IMR-90 (cell line): ENCODE measurements at regions not wholly inside any gene's neighbourhood (a gene's known extent, or its start where the extent isn't known, plus 50 kb on each side); places are given as distances from the start of the nearest gene placed in this dataset.

Experiments used
- ATAC-seq: fragments of 200-7000 bp; cut with Tn5 transposase; 2 replicates; pipeline ENCODE4 v1.9.1; 2020; ENCODE audit warnings: low read depth, mild to moderate bottlenecking, moderate library complexity
- BruUV-seq: library from RNA; stranded (reverse); fragments of 400-500 nt; replicated peaks from 2 replicates; lab custom pipeline; 2021; lab: Mats Ljungman, UMichigan
- CTCF ChIA-PET: fragments of 300-600 bp; formaldehyde crosslinking; extraction: SDS; loops from one replicate; lab custom pipeline; 2021; ENCODE audit warnings: antibody characterized with exemption; lab: Yijun Ruan, JAX
- POLR2A ChIA-PET: fragments of 300-600 bp; sonication (Branson Sonifier 250); formaldehyde crosslinking; loops from one replicate; lab custom pipeline; 2022; ENCODE audit warnings: antibody characterized with exemption; ENCODE audit not compliant: unreplicated experiment; lab: Charles Lee
- DNase-seq: peaks from one replicate; pipeline ENCODE4 v3.0.0; 2013
- H2AFZ ChIP-seq: replicated peaks from 2 replicates; pipeline ENCODE3; 2013; ENCODE audit warnings: low read length, mild to moderate bottlenecking; ENCODE audit not compliant: poor library complexity
- H2AK5ac ChIP-seq: 2 replicates; pipeline ENCODE4 v1.6.1; 2013; ENCODE audit warnings: low read depth, low read length, inconsistent platforms
- H2AK9ac ChIP-seq: replicated peaks from 2 replicates; pipeline ENCODE3; 2013; ENCODE audit warnings: mild to moderate bottlenecking, low read depth, low read length, moderate library complexity; ENCODE audit not compliant: poor library complexity
- H2BK120ac ChIP-seq: 2 replicates; pipeline ENCODE4 v1.6.1; 2013; ENCODE audit warnings: low read depth, low read length, inconsistent platforms
- H2BK15ac ChIP-seq: 3 replicates; pipeline ENCODE4 v1.6.1; 2013; ENCODE audit warnings: low read depth, low read length, inconsistent platforms
- H2BK20ac ChIP-seq: 2 replicates; pipeline ENCODE4 v1.6.1; 2013; ENCODE audit warnings: low read depth, mild to moderate bottlenecking, inconsistent platforms, low read length, moderate library complexity
- H2BK5ac ChIP-seq: 2 replicates; pipeline ENCODE4 v1.6.1; 2013; ENCODE audit warnings: mild to moderate bottlenecking, low read depth, low read length, inconsistent platforms; ENCODE audit not compliant: poor library complexity, severe bottlenecking
- H3K14ac ChIP-seq: replicated peaks from 2 replicates; pipeline ENCODE4 v1.6.1; 2013; ENCODE audit warnings: low read depth, low read length, inconsistent platforms
- H3K18ac ChIP-seq: 2 replicates; pipeline ENCODE4 v1.6.1; 2013; ENCODE audit warnings: low read depth, low read length, control low read depth
- H3K23ac ChIP-seq: 2 replicates; pipeline ENCODE4 v1.6.1; 2013; ENCODE audit warnings: low read depth, low read length, inconsistent platforms
- H3K27ac ChIP-seq: 2 replicates; pipeline ENCODE4 v1.5.1; 2013; ENCODE audit warnings: mild to moderate bottlenecking, control low read depth, low read length; ENCODE audit not compliant: insufficient read depth
- H3K27me3 ChIP-seq: 2 replicates; pipeline ENCODE4 v1.6.1; 2013; ENCODE audit warnings: low read length; ENCODE audit not compliant: control insufficient read depth, insufficient read depth
- H3K36me3 ChIP-seq: 2 replicates; pipeline ENCODE4 v1.6.1; 2013; ENCODE audit warnings: low read length, mixed read lengths; ENCODE audit not compliant: control insufficient read depth, insufficient read depth
- H3K4ac ChIP-seq: 2 replicates; pipeline ENCODE4 v1.6.1; 2013; ENCODE audit warnings: low read depth, low read length, inconsistent platforms
- H3K4me1 ChIP-seq: 2 replicates; pipeline ENCODE4 v1.6.1; 2013; ENCODE audit warnings: low read length, mixed read lengths; ENCODE audit not compliant: control insufficient read depth, insufficient read depth
- H3K4me2 ChIP-seq: 2 replicates; pipeline ENCODE4 v1.6.1; 2013; ENCODE audit warnings: low read depth, mild to moderate bottlenecking, control low read depth, low read length, moderate library complexity
- H3K4me3 ChIP-seq: 2 replicates; pipeline ENCODE4 v1.5.1; 2013; ENCODE audit warnings: low read depth, mild to moderate bottlenecking, control low read depth, low read length, moderate library complexity; ENCODE audit not compliant: insufficient read depth
- H3K56ac ChIP-seq: 2 replicates; pipeline ENCODE4 v1.6.1; 2013; ENCODE audit warnings: low read length, inconsistent platforms; ENCODE audit not compliant: insufficient read depth; ENCODE audit errors: extremely low read depth
- H3K79me1 ChIP-seq, 2 experiments: 2 replicates each; pipeline ENCODE4 v1.6.1; 2013; ENCODE audit warnings: low read length in 2 of 2, inconsistent platforms in 1 of 2, low read depth in 1 of 2
- H3K9ac ChIP-seq: 2 replicates; pipeline ENCODE4 v1.6.1; 2013; ENCODE audit warnings: low read depth, low read length, control low read depth
- H3K9me1 ChIP-seq: 2 replicates; pipeline ENCODE4 v1.6.1; 2013; ENCODE audit warnings: low read length, inconsistent platforms; ENCODE audit not compliant: insufficient read depth
- H3K9me3 ChIP-seq: 2 replicates; pipeline ENCODE4 v1.6.1; 2013; ENCODE audit warnings: low read length; ENCODE audit not compliant: control insufficient read depth, insufficient read depth
- H4K20me1 ChIP-seq: 2 replicates; pipeline ENCODE4 v1.6.1; 2013; ENCODE audit warnings: low read length, inconsistent platforms; ENCODE audit not compliant: insufficient read depth
- H4K5ac ChIP-seq: 2 replicates; pipeline ENCODE4 v1.6.1; 2013; ENCODE audit warnings: mild to moderate bottlenecking, low read depth, low read length, control low read depth
- H4K8ac ChIP-seq, 2 experiments: 2 replicates each; pipeline ENCODE4 v1.6.1; 2013; ENCODE audit warnings: low read depth in 2 of 2, low read length in 2 of 2, control low read depth in 1 of 2, inconsistent platforms in 1 of 2
- H4K91ac ChIP-seq: 2 replicates; pipeline ENCODE4 v1.6.1; 2013; ENCODE audit warnings: low read depth, low read length, inconsistent platforms; ENCODE audit not compliant: insufficient read depth
- BHLHE40 ChIP-seq: fragments of 150-350 bp; IDR thresholded peaks from 2 replicates; pipeline ENCODE4 v1.6.1; 2016; ENCODE audit warnings: mild to moderate bottlenecking, low read depth, low read length
- CTCF ChIP-seq: conservative IDR thresholded peaks from 2 replicates; pipeline ENCODE4 v1.5.1; 2012; ENCODE audit warnings: mild to moderate bottlenecking, low read depth, low read length, improper control_type of control experiment
- RAD21 ChIP-seq: IDR thresholded peaks from 2 replicates; pipeline ENCODE4 v1.6.1; 2012; ENCODE audit warnings: low read length, improper control_type of control experiment
- SMC3 ChIP-seq: fragments of 150-350 bp; IDR thresholded peaks from 2 replicates; pipeline ENCODE4 v1.6.1; 2016; ENCODE audit warnings: low read depth, mild to moderate bottlenecking, antibody characterized with exemption, low read length, moderate library complexity
- WGBS, 2 experiments: methylation state at CpG; one replicate each; pipeline versions ENCODE4 v1.1.5 to v1.1.7; 2013; ENCODE audit warnings: missing lambda C conversion rate in 2 of 2; ENCODE audit not compliant: insufficient read length in 1 of 2; ENCODE audit errors: extremely low coverage in 2 of 2; 5-methylcytosine and 5-hydroxymethylcytosine counted together
- dilution Hi-C: fragments of 300-500 bp; cut with HindIII; formaldehyde crosslinking; loops from one replicate; pipeline ENCODE4 v1.14.3; 2018; ENCODE audit warnings: low sequenced_read_pairs; ENCODE audit not compliant: unreplicated experiment
- in situ Hi-C: fragments of 300-500 bp; cut with MboI; formaldehyde crosslinking; loops from 3 replicates; pipeline ENCODE4 v1.14.3; 2019; ENCODE audit warnings: low sequenced_read_pairs, inconsistent platforms, mixed read lengths
- intact Hi-C: fragments of 100-400 bp; cut with micrococcal nuclease; formaldehyde crosslinking; loops from 2 replicates; pipeline ENCODE4 v1.10.0; 2022

GRCh38 chr19:28449803-28450202, 763.1 kb downstream of the UQCRFS1 start:
- Histone ChIP-seq H3K4ac (no peak overlapping the region), H3K9ac (no peak overlapping the region), H2AFZ (no peak overlapping the region), H3K4me3 (no peak overlapping the region), H3K27me3 (no peaks in the 10 kb centered on the region), H2BK15ac (no peak overlapping the region), H2AK9ac (no peak overlapping the region), H4K5ac (no peak overlapping the region), H3K9me1 (no peaks in the 10 kb centered on the region), H3K18ac (no peak overlapping the region), H2BK20ac (no peak overlapping the region), H3K4me1 (no peaks in the 10 kb centered on the region), H2AK5ac (no peak overlapping the region), H3K36me3 (no peaks in the 10 kb centered on the region), H3K79me1 (no peaks in the 10 kb centered on the region), H4K91ac (no peak overlapping the region), H3K9me3 (peaks cover 7% of the 10 kb centered on the region), H2BK120ac (no peak overlapping the region), H3K56ac (no peak overlapping the region), H4K8ac (no peak overlapping the region), H3K4me2 (no peak overlapping the region), H4K20me1 (no peaks in the 10 kb centered on the region), H3K27ac (no peak overlapping the region), H3K14ac (no peak overlapping the region), H3K23ac (no peak overlapping the region), H2BK5ac (no peak overlapping the region)
- POLR2A ChIA-PET, result no interaction called here
- intact Hi-C loops, result no loop called here
- no TSS peak for BruUV-seq
- TF ChIP-seq SMC3 (no peak), RAD21 (no peak), CTCF (no peak), BHLHE40 (no peak)
- in situ Hi-C loops, result no loop called here
- no CpG with 5 or more reads among the region's 1 CpG for WGBS, 2 experiments
- dilution Hi-C loops, result no loop called here
- CTCF ChIA-PET, result no interaction called here
- no peak for ATAC-seq
- DNase-seq, result no peak
